HG03378 (cell line): ENCODE measurements at regions not wholly inside any gene's neighbourhood (a gene's known extent, or its start where the extent isn't known, plus 50 kb on each side); places are given as distances from the start of the nearest gene placed in this dataset.
"Not testable (repeated sequence)": the region's sequence is repeated elsewhere in the genome, so short reads cannot be mapped to it uniquely, and the experiment has no call there.

ENCODE experiments used
- ATAC-seq: cut with Tn5 transposase; IDR thresholded peaks from one replicate; pipeline ENCODE4 v1.9.1; 2021; ENCODE audit warnings: mild to moderate bottlenecking, moderate library complexity; ENCODE audit not compliant: unreplicated experiment

GRCh38 chr3:74978684-74979083 lies 364.2 kb upstream of the CNTN3 start:
- ATAC-seq = no peak

DNA sequence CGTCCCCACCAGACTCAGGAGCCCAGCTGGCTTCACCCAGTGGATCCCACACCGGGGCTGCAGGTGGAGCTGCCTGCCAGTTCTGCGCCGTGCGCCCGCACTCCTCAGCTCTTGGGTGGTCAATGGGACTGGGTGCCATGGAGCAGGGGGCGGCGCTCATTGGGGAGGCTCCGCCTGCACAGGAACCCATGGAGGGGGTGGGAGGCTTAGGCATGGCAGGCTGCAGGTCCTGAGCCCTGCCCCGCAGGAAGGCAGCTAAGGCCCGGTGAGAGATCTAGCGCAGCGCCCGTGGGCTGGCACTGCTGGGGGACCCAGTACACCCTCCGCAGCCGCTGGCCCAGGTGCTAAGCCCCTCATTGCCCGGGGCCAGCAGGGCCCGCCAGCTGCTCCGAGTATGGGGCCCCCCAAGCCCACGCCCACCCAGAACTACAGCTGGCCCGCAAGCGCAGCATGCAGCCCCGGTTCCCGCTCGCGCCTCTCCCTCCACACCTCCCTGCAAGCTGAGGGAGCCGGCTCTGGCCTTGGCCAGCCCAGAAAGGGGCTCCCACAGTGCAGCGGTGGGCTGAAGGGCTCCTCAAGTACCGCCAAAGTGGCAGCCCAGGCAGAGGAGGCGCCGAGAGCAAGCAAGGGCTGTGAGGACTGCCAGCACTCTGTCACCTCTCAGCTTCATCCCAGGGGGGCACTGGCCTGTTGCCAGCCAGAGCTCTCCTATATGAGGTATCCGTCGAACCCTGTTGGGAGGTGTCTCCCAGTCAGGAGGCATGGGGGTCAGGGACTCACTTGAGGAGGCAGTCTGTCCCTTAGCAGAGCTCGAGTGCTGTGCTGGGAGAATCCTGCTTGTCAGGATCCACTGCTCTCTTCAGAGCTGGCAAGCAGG lies 370.8 kb upstream of the CNTN3 start:
- ATAC-seq = not testable (repeated sequence)

GRCh38 chr3:74988095-74988494 lies 373.6 kb upstream of the CNTN3 start:
- no peak for ATAC-seq

DNA sequence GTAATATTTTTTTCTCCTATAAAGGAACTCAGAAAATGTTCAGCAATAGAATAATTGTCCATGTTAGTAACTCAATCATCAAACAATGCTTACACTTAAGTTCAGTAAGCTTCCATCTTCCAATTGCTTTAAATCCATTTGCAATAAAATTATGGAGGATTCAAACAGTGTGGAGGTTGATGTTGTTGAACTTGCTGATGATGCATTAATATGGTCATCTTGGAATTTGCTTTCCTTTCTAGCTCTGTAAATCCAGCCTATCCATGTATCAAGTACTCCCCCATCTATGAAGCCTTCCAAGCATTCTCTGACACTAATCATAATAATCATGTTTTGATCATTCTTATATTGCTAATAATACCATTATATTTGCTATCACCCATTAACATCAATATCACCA lies 378.4 kb upstream of the CNTN3 start:
- no peak for ATAC-seq

- ATAC-seq = no peak
These were observed 386.9 kb upstream of the CNTN3 start for GRCh38 chr3:75001330-75001729.

DNA sequence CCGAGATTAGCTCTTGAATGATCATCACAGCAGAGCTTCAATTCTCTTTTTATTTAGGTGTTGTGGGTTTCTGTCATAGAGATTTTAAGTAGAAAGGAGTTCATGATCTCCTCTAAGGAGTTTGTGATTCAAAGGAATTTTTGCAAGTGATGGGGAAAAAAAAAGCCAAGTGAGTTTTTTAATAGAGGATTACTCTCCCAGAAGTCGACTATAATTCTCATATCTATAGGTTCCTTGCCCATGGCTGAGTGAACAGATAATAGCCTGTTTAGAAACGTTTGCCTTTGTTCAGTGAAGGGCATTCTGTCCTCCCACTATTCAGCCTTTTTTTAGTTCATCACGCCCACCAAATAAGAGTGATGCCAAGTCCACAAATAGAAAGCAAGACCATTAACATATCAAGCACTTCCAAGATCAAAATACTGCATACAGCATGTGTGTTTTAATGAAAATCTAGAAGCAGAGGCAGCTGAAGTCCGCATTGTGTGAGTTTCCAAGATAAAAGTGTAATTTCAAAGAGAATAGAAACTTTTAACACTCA lies 398.4 kb upstream of the CNTN3 start:
- no peak for ATAC-seq

DNA sequence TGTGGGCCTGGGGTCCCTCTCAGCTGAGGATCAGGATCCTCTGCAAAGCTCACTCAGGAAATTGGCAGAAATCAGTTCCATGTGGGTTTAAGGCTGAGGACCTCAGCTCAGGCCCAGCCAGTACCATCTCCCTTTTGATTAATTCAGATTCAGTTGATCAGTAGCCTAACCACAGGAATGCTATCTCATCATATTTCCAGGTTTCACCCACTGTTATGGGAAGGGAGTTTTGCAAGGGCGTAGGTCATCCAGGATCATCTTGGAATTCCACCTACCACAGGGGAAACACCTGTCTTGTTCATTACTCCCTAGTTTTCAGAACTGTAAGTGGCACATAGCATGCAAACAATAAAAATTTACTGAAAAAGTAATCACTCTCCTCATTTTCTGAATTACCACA lies 399.5 kb upstream of the CNTN3 start:
- ATAC-seq = no peak

GRCh38 chr3:75015280-75015679 lies 400.8 kb upstream of the CNTN3 start:
- no peak for ATAC-seq

GRCh38 chr3:75035146-75035545 lies 420.7 kb upstream of the CNTN3 start:
- ATAC-seq = no peak

GRCh38 chr3:75042941-75043340 lies 428.5 kb upstream of the CNTN3 start:
- no peak for ATAC-seq

DNA sequence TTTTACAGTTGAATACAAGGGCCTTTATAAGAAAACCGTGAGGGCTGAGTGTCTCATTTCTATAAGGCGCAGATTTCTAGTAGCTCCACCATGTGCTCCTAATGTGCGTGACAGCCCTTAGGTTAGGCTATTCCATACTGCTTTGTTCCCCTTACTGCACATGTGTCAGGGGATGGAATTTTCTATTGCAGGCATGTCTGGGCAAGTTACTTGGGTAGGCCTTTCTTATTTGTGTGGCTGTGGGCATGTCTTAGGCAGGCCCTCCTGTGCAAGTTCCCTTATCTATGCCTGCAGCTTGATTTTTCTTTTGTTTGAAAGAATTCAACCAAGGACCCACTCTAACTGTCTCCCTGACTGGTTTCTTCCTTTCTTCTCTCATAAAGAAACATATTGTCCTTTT lies 434.2 kb upstream of the CNTN3 start:
- ATAC-seq = no peak

DNA sequence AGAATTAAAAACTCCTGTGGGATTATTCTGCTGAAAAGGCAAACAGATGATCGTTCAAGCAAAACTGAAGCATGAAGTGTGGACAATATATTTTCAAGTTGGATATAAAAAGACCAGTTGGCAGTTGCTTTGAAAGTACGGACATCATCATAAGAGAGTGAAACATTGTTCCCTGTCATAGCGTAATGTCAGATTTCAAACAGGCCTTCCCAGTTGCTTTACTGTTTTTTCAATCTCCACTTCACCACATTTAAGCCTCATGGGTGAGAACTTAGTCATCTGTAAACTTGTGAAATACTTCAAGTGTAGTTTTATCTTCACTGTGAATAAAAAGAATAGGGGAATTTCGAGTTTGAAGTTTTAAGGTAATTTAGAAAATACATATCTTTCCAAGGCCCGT lies 435.1 kb upstream of the CNTN3 start:
- ATAC-seq = no peak

GRCh38 chr3:75059120-75059519 lies 444.7 kb upstream of the CNTN3 start:
- ATAC-seq = no peak

- no peak for ATAC-seq
These were observed 447.3 kb upstream of the CNTN3 start for GRCh38 chr3:75061806-75062205.

- ATAC-seq = no peak
These were observed 460.7 kb upstream of the CNTN3 start for GRCh38 chr3:75075158-75075557.

DNA sequence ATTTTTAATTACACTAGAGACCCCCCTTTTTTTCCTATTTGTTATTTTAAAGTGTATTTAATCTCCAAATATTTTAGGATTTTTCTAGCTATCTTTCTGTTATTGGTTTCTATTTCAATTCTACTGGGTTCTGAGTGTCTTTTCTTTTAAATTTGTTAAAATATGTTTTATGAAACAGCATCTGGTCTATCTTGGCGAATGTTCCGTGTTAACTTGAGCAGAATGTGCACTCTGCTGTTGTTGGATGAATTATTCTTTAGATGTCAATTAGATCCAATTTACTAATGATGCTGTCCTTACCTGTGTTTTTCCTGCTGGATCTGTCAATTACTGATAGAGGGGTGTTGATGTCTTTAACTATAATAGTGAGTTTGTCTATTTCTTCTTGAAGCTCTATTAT lies 462.0 kb upstream of the CNTN3 start:
- ATAC-seq = no peak

- no peak for ATAC-seq
These were observed 463.8 kb upstream of the CNTN3 start for GRCh38 chr3:75078290-75078689.

DNA sequence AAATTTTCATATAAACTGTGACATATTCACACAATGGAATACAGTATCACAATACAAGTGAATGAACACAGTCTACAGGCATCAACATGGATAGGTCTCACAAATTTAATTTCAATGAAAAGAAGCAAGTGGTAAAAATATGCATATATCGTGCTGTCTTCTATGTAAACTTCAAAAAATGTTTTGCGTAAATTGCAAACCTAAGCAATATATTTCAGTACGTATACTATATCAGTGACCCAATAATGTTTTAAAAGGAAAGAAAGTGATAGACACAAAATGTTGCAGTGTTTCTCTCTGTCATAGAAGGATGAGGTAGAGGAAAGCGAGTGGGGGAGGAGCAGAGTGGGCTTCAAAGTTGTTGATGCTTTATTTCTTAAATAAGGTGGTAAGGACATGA lies 468.4 kb upstream of the CNTN3 start:
- no peak for ATAC-seq

GRCh38 chr3:75089841-75090240 lies 475.4 kb upstream of the CNTN3 start:
- ATAC-seq = no peak

DNA sequence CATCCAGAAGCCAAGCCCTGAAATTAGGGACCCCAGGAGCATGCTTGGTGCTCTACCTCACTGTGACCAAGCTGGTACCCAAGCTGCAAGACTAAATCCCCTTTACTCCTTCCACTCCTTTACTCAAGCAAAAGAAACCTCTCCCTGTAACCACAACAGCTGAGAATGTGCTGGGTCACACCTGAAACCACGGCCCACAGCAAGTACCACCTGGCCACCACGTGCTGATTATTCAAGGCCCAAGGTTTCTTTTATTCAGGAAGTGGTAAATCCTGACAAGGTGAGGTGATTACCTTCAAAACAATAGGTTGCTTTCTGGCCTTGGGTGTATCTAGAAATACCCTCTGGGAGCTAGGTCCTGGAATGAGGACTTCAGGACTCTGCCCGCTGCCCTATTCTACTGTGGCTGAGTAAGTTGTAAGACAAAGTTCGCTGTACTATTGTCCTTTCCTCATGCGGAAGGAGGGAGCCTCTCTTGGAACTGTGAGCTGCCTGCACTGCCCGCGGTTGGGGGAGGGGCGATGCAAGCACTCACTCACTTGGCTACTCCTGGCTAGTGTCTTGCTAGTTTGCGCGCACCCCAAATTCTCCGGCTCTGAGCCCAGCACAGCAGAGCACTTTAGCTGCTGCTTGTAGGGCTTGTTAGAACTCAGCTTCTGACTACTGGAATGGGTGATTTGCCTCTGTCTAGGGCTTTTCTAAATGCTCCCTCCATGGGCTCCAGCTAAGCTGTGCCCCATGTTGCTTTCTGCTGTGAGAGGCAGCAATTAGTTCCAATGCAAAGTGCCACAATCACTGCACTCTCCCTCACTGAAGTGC lies 487.1 kb upstream of the CNTN3 start:
- ATAC-seq = no peak

DNA sequence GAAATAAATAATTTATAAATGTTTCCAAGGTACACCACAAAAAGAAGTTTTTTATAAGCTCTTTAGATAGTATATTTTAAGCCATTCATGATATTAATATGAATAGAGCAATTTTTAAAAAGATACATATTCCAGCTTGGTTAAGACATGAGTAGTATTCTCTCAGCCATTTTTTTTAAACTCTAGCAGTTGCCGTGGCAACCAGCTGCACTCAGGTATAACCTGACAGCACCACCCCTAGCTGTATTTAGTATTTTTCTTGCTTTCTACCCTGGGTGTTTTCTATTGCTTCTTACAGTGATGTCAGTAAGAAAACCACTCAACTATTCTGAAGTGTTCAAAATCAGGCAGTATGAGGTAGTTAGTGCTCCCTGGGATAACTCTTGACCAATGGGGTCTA lies 496.3 kb upstream of the CNTN3 start:
- no peak for ATAC-seq

GRCh38 chr3:75115695-75116094 lies 501.2 kb upstream of the CNTN3 start:
- no peak for ATAC-seq
